NCI-H146 (cell line): ENCODE measurements at regions not wholly inside any gene's neighbourhood (a gene's known extent, or its start where the extent isn't known, plus 50 kb on each side); places are given as distances from the start of the nearest gene placed in this dataset.

ENCODE experiments used
- DNase-seq: peaks from one replicate; lab custom pipeline; 2025; lab: John Stamatoyannopoulos, UW

GRCh38 chr18:24894880-24895279, 434.4 kb downstream of the HRH4 start:
- no peak for DNase-seq

DNA sequence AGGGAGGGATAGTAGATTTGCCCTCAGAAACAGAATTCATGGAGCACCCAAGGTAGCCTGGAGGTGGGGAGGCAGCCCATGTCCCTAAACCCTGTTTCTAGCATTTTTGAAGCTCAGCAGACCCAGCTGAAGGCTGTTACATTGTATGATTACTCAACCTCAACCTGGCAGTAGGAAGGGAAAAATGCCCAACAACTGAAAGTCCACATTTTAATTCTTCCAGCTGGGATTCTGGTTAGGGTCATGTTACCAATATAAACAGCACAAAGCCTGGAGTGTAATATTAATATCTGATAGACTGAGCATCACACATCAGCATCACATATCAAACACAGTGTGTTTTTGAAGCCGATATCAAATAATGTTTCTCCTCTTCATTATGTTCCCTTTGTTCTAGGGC, 437.0 kb downstream of the HRH4 start:
- DNase-seq: no peak

DNA sequence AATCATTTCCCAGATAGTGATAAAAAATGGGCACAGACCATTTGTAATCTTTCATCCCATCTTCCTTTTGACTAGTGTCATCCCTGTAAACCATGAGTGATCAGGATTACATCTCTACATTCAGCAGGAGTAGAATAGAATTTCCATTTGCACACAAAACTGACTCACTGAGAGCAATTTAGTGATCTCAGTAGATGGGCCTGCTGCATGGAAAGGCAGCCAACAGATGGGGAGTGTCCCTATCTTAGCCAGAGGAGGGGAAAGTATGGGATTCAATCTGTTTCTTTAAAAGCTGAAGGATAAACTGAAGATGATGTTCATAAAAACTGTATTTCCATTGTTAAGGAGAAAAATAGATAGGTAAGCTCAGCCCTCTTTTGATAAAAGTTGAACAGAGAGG, 441.7 kb downstream of the ZNF521 start:
- no peak for DNase-seq

GRCh38 chr18:24913507-24914170, 438.3 kb downstream of the ZNF521 start:
- no peak for DNase-seq

DNA sequence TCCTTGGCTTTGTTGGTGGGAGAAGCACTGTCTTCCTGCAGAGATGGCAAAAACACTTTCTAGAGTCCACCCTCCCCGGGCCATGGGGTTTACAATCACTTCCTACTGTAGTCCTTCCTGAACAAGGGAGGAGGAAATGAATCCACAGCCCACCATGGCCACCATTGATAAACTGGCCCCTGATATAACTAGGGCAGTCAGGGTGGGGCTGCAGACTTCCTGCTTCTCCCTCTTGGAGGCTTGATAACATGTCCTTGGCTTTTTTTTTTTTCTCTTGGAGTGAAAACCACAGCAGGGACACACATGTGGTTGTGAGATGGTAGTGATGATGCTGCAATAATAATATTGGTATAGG, 437.8 kb downstream of the ZNF521 start:
- no peak for DNase-seq

- no peak for DNase-seq
Observed at GRCh38 chr18:24914685-24915084, 437.3 kb downstream of the ZNF521 start.

DNA sequence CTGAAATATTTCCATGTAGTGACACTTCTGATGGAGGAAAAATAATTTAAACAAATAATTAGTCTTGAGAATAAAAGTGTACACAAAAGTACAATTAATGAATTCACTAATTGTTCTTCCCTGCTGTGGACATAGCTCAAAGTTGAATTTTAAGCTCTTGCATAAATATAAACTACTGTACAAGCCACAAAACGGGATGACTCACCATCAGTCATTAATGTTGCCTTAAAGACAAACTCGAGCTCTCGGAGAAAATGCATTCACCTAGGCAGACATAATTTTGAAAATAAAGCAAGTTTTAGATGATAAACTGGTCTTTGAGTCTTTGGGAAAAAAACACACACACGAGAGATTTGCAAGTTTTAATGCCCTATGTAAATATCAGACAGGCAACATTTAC, 436.4 kb downstream of the ZNF521 start:
- no peak for DNase-seq

DNA sequence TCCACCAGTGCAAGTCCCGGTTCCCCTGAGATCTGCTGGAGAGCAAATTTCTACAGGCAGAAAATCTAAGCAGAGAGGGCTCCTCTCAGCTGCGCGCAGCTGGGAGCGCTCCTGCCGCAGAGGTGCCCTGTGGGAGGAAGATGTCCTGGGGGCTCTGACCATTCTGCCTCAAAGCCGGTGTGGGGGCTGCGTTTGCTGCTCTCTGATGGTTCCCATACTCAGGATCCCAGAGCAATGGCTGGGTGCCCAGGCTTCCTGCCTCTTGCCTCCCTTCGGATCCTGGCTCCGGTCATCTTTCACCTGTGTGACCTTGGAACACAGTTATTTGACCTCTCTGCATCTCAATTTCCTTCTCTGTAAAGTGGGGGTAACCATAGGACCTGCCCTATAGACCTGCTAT, 434.2 kb downstream of the ZNF521 start:
- DNase-seq: no peak

GRCh38 chr18:24918257-24918656, 433.7 kb downstream of the ZNF521 start:
- DNase-seq: no peak

DNA sequence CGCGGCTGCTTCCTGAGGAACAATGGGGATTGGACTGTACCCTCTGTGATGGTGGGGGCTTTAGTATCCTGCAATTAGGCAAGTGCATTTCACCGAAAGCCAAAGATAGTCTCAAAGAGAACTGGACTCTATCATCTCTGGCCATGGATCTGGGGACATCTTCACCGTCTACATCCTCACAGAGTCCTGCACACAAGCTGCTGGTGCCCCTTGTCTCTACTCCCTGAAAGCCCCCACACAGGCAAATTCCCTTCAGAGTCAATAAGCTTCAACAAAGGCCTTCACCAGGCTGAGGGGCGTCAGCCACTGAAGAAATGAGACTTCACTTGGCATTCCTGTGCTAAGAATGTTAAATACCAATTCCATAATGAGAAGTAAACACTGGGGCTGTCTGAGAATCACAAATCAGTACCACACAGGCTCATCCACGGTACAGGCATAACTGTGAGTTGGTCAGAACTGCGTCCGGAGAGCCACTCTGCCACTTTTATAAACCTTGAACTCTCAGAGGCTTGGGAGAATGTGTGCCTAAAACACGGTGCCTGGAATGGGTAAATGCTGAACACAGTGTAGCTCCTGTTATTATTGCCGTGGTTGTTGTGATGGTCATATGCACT, 432.7 kb downstream of the ZNF521 start:
- DNase-seq: no peak

GRCh38 chr18:24922491-24922890, 429.5 kb downstream of the ZNF521 start:
- DNase-seq: no peak

DNA sequence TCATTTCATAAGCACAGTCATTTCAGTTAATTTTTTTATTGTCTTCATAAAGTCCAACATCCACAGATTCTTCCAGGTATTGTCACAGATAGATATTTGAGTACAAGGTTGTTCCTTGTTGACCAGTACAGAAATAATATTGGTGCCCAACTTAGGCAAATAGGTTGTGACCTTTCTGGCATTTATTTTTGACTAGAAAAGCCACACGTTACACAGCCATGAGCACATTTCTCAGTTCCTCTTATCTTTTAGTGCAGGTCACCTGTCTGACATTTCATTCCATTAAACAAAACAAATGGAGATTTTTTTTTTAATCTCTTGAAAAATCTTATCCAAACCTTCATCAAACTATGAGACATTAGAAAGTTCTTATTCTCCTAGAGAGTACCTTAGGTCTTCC, 428.8 kb downstream of the ZNF521 start:
- DNase-seq: no peak

- peak; percentile 13 for DNase-seq
Observed at GRCh38 chr18:24924066-24924716, 427.8 kb downstream of the ZNF521 start.

DNA sequence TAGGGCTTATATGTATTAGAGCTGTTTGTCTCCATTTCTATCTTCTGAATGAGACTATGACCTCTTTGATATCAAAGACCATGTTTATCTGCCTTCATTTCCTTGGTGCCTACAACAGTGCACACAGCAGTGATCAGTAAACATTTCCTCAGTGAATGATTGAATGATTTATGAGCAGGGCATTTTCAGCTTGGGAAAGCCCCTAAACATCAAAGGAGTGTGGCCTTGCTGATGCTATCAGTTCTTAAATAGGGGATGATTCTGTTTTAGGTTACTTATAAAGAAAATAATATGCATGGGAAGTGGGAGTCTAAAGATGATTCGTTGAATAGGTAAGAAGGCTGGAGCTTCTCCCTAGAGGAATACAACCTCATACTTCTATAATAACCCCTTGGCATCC, 425.3 kb downstream of the ZNF521 start:
- DNase-seq: no peak

DNA sequence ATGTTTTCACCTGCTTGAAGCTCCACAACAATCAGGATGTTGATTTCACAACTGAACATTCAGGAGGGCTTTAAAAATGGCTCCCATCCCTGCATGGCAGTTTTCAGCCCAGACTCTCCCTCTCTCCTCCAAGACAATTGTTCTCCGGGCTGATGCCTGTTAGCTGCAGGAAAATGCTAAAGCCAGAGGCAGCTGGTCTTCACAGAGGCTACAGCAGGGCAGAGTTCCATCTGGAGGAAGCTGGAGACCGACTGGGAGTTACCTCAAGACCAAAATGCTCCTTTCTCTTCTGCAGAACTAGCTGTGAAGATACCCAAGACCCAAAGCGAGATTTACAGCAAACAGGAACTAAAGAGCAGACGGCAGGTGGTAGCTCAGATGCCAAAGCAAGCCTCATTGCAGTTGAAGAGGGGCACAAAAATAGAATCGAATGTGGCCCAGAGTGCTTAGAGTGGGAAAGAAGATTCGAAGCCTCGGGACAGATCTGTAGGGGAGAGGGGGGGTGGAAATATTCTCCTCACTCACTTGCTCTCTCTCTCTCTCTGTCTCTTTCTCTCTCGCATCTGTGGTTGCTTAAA, 423.6 kb downstream of the ZNF521 start:
- no peak for DNase-seq

- no peak for DNase-seq
Observed at GRCh38 chr18:24930478-24930877, 421.5 kb downstream of the ZNF521 start.

DNA sequence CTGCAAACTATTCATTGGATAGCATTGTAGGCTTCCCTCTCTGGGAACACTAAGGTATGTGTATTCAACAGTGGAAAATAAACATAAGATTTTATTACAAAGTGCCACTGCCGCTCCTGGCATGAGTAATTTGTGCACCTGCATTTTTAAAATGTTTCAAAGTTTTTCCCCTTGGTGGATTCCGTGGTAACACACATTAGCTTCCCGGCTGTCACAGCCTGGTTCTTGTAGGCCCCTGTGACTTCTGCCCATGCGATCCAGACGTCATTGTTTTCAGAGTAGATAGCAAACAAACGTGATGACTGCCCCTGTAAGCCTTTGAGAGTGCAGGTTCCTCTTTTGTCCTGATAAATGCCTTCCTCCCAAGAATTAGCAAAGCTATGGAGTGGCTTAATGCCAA, 421.0 kb downstream of the ZNF521 start:
- DNase-seq: no peak

GRCh38 chr18:24933345-24933744, 418.6 kb downstream of the ZNF521 start:
- DNase-seq: no peak

DNA sequence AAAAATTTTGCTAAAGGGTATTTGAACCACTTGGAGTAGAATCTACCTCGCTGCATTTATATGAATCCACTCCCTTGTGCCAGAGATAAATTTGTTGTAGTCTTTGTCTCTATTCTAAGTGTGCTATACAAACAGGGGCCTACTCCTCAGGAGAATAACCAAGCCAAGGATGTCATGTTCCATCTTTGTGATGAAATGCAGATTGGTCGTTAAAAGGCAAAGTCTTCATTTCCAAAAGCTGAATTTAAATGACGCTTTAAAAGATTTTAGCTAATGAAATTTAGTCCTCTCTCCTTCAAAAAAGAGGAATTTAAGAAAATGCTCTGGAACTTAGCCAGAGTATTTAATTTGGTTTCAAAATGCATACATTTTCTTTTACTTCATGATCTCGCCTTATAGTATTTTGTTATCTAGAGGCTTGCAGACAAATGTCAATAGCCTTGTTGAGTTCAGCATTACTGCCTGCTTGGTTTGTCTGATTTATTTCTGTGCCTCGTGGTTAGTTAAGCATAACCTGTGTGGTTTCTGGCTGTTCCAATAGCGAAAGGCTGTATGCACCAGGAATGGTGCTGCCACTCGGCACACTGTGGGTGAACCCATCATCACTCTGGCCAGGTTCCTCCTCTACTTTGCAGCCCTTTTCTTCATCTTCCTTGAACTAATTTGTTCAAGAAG, 417.6 kb downstream of the ZNF521 start:
- no peak for DNase-seq

GRCh38 chr18:24935008-24935407, 417.0 kb downstream of the ZNF521 start:
- DNase-seq: no peak

DNA sequence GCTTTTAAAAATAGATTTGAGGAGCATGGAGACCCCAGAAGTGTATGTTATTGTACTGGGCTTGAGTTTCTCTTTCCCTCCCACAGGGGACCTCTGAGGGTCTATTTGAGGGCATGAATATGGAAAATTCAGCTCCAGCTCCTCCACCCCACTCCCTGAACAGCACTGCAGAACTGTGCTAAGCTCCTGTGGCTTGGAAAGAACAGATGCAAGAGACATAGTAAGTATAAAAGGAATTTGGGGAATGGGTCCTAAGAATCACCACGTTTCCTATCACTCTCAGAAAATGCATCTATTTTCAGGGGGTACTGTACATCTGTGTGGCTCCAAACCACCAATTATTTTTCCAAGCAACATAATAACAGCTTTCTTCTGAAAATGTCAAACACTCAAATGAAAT, 416.1 kb downstream of the ZNF521 start:
- no peak for DNase-seq

DNA sequence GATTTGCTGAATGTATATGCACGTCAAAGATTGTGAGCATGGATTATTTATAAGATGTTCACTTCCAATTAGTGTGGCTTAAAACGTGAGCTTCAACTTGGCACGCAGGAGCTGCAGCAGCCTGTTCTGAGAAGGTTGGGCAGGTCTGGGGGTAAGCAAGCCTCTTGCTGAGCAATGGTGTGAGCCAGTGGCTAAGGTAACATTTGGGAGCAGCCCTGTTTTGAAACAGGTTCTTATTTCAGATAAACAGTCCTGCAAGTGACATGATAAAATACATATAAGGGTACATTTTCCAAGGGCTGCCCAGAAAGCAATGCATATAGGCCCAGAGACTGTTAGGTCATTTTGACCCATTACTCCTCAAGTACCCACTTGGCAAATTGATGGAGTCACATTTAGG, 415.3 kb downstream of the ZNF521 start:
- no peak for DNase-seq
